ENCODE measurements at regions not wholly inside any gene's neighbourhood (a gene's known extent, or its start where the extent isn't known, plus 50 kb on each side); places are given as distances from the start of the nearest gene placed in this dataset.

DNA sequence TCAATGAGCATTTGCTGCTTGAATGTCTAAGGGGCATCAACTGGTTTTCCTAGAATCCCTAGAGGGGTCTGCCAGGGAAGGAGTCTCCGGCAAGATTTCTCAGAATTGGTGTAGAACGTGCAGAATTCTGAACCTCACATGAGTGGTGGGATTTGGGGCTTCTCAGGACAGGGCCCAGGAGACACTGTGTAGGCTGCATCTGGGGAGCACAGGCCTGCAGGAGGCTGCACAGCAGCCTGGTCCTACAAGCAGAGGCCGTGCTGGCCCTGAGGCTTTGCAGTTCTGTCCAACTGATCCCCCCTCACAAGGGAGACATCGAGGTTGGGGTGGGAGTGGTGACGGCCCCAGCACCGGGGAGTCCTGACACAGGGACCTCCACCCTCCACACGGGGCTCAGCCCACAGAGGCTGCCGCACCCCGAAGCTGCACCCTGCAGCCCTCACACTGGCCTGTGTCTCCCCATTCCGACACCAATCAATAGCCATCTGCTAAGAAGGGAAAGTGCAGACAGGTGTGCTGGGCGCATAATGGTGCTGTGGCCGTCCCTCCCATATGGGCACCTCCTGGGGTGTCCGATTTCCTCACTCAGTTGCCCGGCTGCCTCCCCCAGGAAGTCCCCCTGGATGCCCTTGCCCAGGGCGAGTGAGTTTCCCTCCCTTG lies 688.1 kb downstream of the BRD1 start:
- ChIA-PET POLR2A (ENCODE audit: unreplicated experiment) (no interaction called here), CTCF (no interaction called here)
- Histone ChIP-seq H3K4me3 (ENCODE audit: low read length) (no peak overlapping the region), H3K36me3 (ENCODE audit: low read depth, low read length) (no peaks in the 10 kb centered on the region), H3F3A (ENCODE audit: low read length, unreplicated experiment) (no peaks in the 10 kb centered on the region), H2AFZ (ENCODE audit: low read length) (no peak overlapping the region), H4K20me1 (ENCODE audit: low read length) (no peaks in the 10 kb centered on the region), H3K9me2 (replicated peaks; ENCODE audit: low read length) (no peaks in the 10 kb centered on the region), H3K9me3 (ENCODE audit: low read length) (no peaks in the 10 kb centered on the region), H3K4me2 (ENCODE audit: low read length) (no peak overlapping the region), H3K27me3 (ENCODE audit: low read length) (peaks cover 4% of the 10 kb centered on the region; the same call in 1 of the 2 replicates), H3K9ac (ENCODE audit: low read length) (no peak overlapping the region), H3K4me1 (ENCODE audit: insufficient read depth, low read length) (no peaks in the 10 kb centered on the region), H3K79me2 (ENCODE audit: low read length) (no peaks in the 10 kb centered on the region), H3K27ac (ENCODE audit: low read length) (no peak overlapping the region)
- no peak for TF ChIP-seq EZH2 (IDR thresholded peaks at IDR 0.05; ENCODE audit: low read length, unreplicated experiment)
- no peak for TF ChIP-seq CTCF (conservative IDR thresholded peaks at IDR 0.05; ENCODE audit: low read depth, low read length)
- TF ChIP-seq EZH2phosphoT487 (IDR thresholded peaks at IDR 0.05; ENCODE audit: borderline replicate concordance, low read length), result no peak
- DNase-seq, result no peak
- no TSS peak for BruUV-seq (replicated peaks)
- ATAC-seq, result no peak
- intact Hi-C loops (cut with micrococcal nuclease), result no loop called here

DNA sequence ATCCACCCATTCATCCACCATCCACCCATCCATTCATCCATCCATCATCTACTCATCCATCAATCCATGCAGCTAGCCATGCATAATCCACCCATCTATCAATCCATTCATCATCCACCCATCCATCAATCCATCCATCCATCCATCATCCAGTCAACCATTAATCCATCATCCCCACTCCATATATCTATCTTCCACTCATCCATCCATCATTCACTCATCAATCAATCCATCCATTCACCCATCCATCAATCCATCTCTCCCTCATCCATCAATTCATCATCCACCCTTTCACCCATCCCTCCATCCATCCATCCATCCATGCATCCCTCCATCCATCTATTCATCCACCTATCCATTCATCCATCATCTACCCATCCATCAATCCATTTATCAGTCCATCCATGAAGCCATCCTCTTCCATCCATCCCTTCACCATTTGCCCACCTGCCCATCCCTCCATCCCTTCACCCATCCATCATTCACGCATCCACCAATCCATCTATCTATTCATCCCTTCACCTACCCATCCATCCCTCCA lies 689.4 kb downstream of the BRD1 start:
- H3K27ac ChIP-seq (ENCODE audit: low read length), result no peak overlapping the region
- peaks cover 4% of the 10 kb centered on the region; the same call in 1 of the 2 replicates for H3K27me3 ChIP-seq (ENCODE audit: low read length)
- no TSS peak for BruUV-seq (replicated peaks)
- ChIA-PET CTCF (no interaction called here), POLR2A (ENCODE audit: unreplicated experiment) (no interaction called here)
- H2AFZ ChIP-seq (ENCODE audit: low read length), result no peak overlapping the region
- DNase-seq (no peak), ATAC-seq (no peak)
- H3K9ac ChIP-seq (ENCODE audit: low read length), result no peak overlapping the region
- no peaks in the 10 kb centered on the region for H3K79me2 ChIP-seq (ENCODE audit: low read length)
- no peaks in the 10 kb centered on the region for H4K20me1 ChIP-seq (ENCODE audit: low read length)
- no peaks in the 10 kb centered on the region for H3K4me1 ChIP-seq (ENCODE audit: insufficient read depth, low read length)
- H3K9me2 ChIP-seq (replicated peaks; ENCODE audit: low read length), result no peaks in the 10 kb centered on the region
- H3K36me3 ChIP-seq (ENCODE audit: low read depth, low read length), result no peaks in the 10 kb centered on the region
- H3K4me3 ChIP-seq (ENCODE audit: low read length), result no peak overlapping the region
- H3K9me3 ChIP-seq (ENCODE audit: low read length), result no peaks in the 10 kb centered on the region
- TF ChIP-seq EZH2phosphoT487 (IDR thresholded peaks at IDR 0.05; ENCODE audit: borderline replicate concordance, low read length) (no peak), CTCF (conservative IDR thresholded peaks at IDR 0.05; ENCODE audit: low read depth, low read length) (no peak), EZH2 (IDR thresholded peaks at IDR 0.05; ENCODE audit: low read length, unreplicated experiment) (no peak)
- intact Hi-C loops (cut with micrococcal nuclease), result no loop called here
- no peaks in the 10 kb centered on the region for H3F3A ChIP-seq (ENCODE audit: low read length, unreplicated experiment)
- no peak overlapping the region for H3K4me2 ChIP-seq (ENCODE audit: low read length)

- POLR2A ChIA-PET (ENCODE audit: unreplicated experiment), result no interaction called here
- Histone ChIP-seq H3K4me1 (ENCODE audit: insufficient read depth, low read length) (no peaks in the 10 kb centered on the region), H3F3A (ENCODE audit: low read length, unreplicated experiment) (no peaks in the 10 kb centered on the region), H3K36me3 (ENCODE audit: low read depth, low read length) (no peaks in the 10 kb centered on the region), H4K20me1 (ENCODE audit: low read length) (no peaks in the 10 kb centered on the region), H3K9ac (ENCODE audit: low read length) (no peak overlapping the region), H3K27ac (ENCODE audit: low read length) (no peak overlapping the region), H2AFZ (ENCODE audit: low read length) (no peak overlapping the region), H3K9me3 (ENCODE audit: low read length) (no peaks in the 10 kb centered on the region), H3K4me2 (ENCODE audit: low read length) (no peak overlapping the region), H3K27me3 (ENCODE audit: low read length) (peaks cover 4% of the 10 kb centered on the region; the same call in 1 of the 2 replicates), H3K9me2 (replicated peaks; ENCODE audit: low read length) (no peaks in the 10 kb centered on the region), H3K4me3 (ENCODE audit: low read length) (no peak overlapping the region), H3K79me2 (ENCODE audit: low read length) (no peaks in the 10 kb centered on the region)
- no TSS peak for BruUV-seq (replicated peaks)
- intact Hi-C loops (cut with micrococcal nuclease), result no loop called here
- ATAC-seq, result no peak
- DNase-seq, result no peak
- TF ChIP-seq EZH2 (IDR thresholded peaks at IDR 0.05; ENCODE audit: low read length, unreplicated experiment) (no peak), EZH2phosphoT487 (IDR thresholded peaks at IDR 0.05; ENCODE audit: borderline replicate concordance, low read length) (no peak), CTCF (conservative IDR thresholded peaks at IDR 0.05; ENCODE audit: low read depth, low read length) (no peak)
- CTCF ChIA-PET, result no interaction called here
Observed at GRCh38 chr22:49137206-49137840, 690.4 kb downstream of the BRD1 start.

Measured in PC-3 (cell line).